NCI-H748 treated with DMSO at 0.1 percent for 48 hours (cell line): ENCODE measurements at regions not wholly inside any gene's neighbourhood (a gene's known extent, or its start where the extent isn't known, plus 50 kb on each side); places are given as distances from the start of the nearest gene placed in this dataset.

Source experiments
- DNase-seq: peaks from one replicate; lab custom pipeline; 2025; lab: John Stamatoyannopoulos, UW

DNA sequence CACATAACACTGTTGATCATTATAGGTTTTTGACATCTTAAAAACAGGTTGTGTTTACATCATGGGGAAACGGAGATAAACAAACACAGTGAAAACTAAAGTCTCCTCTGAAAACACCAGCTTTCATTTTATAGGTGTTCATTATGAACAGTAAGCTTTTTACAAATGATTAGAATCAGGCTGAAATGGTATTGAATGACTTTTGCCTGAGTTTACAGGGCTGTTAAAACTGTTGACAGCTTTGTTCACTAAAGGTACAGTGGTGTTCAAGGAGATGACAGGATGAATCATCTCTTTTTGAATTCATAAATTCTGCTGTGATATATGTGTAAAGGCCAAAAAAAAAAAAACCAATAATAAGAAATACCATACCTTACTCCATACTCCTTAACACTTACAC, 184.6 kb upstream of the CNTN5 start:
- DNase-seq = no peak

DNA sequence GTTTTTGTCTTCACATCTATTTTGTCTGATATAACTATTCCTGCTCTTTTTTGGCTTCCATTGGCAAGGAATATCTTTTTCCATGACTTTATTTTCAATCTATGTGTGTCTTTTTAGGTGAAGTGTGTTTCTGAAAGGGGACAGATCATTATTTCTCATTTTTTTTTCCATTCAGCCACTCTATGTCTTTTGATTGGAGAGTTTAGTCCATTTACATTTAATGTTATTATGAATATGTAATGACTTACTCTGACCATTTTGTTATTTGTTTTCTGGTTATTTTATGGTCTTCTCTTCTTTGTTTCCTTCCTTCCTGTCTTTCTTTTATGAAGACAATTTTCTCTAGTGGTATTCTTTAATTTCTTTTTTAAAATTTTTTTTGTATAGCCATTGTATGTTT, 178.6 kb upstream of the CNTN5 start:
- DNase-seq = no peak

GRCh38 chr11:98862169-98862568, 158.6 kb upstream of the CNTN5 start:
- no peak for DNase-seq

- no peak for DNase-seq
Observed at GRCh38 chr11:98871690-98872089, 149.1 kb upstream of the CNTN5 start.

- no peak for DNase-seq
Observed at GRCh38 chr11:98874050-98874449, 146.7 kb upstream of the CNTN5 start.

GRCh38 chr11:98895936-98896335, 124.8 kb upstream of the CNTN5 start:
- peak; percentile 73 for DNase-seq

DNA sequence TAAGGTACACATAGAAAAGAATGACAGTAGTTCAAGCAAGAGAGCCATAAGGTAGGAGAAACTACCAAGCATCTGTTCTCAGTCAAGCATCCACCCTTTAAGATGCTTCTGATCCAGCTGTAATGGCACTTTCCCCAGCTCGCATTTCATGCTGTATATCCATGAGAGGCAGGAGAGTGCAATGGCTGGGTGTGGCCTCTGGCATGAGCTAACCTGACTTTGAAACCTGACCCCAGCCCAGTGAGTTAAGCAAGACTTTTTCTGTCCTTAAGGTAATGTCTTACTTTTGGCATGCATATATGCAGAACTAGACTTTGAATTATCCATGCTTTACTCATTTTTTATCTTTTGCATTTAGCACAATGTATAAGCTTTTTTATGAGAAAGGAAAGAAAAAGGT, 79.8 kb upstream of the CNTN5 start:
- no peak for DNase-seq

- DNase-seq = no peak
Observed at GRCh38 chr11:98944461-98944860, 76.3 kb upstream of the CNTN5 start.

GRCh38 chr11:98952107-98952506, 68.6 kb upstream of the CNTN5 start:
- DNase-seq = no peak

- no peak for DNase-seq
Observed at GRCh38 chr11:98955551-98955950, 65.2 kb upstream of the CNTN5 start.

DNA sequence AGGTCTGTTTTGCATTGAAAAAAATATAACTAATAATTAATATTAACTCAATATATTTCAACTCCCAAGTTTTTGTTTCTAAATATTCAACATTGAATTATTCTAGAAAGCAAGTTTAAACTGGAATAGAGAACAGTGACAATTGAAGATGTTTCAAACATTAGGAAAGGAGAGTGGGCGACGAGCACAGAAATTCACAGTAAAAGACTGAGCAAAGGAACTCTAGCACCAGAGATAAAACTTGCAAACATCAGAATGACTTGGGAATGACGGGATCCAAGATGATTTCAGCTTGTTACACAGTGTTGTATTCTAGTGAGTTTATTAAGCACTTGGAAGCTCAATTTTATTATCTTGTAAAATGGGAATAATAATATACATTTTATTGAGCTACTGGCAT, 56.6 kb upstream of the CNTN5 start:
- DNase-seq = no peak

DNA sequence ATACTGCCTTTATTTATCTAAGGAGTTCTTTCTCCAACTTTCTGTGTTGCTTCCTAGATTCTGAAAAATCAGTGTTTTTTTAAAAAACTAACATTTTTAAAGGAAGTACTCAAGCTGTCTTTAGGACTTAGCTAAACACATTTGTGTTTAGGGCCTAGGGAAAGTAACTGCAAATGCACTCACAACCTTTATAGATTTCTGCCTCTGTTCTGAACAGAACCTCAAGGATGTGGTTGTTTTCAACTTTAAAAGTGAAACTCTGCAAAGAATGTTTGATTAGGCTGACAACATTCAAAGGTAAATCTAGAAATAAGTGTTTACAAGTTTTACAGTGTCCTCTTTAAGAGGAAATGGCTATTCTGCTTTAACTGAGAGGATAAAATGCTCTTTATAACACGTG, 55.4 kb upstream of the CNTN5 start:
- DNase-seq = no peak

GRCh38 chr11:98965775-98966174, 55.0 kb upstream of the CNTN5 start:
- DNase-seq = no peak

GRCh38 chr11:98967005-98967404, 53.7 kb upstream of the CNTN5 start:
- no peak for DNase-seq
